ENCODE measurements at regions not wholly inside any gene's neighbourhood (a gene's known extent, or its start where the extent isn't known, plus 50 kb on each side); places are given as distances from the start of the nearest gene placed in this dataset.
"Not testable (repeated sequence)": the region's sequence is repeated elsewhere in the genome, so short reads cannot be mapped to it uniquely, and the experiment has no call there.

DNA sequence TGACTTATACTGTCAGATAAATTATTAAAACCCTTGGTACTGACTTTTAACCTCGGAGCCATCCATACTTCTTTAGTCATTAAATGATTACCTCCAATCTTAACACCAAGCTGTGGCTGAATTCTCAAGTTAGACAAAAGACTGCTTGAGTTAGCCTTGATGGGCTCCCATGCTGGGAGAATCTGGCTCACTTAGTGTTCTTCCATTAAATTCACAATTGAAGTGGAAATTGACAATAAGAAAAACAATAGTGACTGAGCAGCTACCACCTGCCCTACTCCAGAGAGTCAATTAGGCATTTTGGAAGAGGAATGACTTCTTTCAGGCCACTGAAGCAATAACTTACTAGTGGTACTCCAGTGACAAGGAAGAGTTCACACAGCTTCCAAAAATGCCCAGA lies 503.0 kb upstream of the CPXCR1 start:
- Histone ChIP-seq H3K9me3 (no peaks in the 10 kb centered on the region), H3K4me3 (ENCODE audit: low read depth, low read length) (no peak overlapping the region), H3K27me3 (no peaks in the 10 kb centered on the region), H3K4me1 (no peaks in the 10 kb centered on the region), H3K36me3 (no peaks in the 10 kb centered on the region)
- no peak for TF ChIP-seq CTCF (IDR thresholded peaks at IDR 0.05; ENCODE audit: low read depth, low read length)
- no peak for DNase-seq

DNA sequence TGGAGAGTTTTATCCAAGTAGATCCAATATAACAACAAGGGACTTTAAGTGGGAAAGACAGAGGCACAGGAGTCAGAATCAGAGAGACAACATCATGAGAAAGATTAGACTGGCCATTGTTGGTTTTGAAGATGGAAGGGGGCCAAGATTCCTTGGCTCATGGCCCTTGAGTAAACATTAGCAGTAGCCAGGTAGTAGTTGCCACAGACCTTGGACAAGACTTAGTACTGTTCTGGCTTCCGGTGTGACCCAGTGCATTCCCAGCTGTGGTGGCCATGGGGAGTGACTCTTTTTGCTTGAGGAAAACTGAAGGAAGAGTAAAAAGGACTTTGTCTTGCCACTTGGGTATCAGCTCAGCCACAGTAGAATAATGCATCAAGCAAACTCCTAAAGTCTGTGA lies 462.2 kb upstream of the CPXCR1 start:
- DNase-seq = no peak
- Histone ChIP-seq H3K9me3 (no peaks in the 10 kb centered on the region), H3K4me1 (no peaks in the 10 kb centered on the region), H3K36me3 (no peaks in the 10 kb centered on the region), H3K27me3 (no peaks in the 10 kb centered on the region), H3K4me3 (ENCODE audit: low read depth, low read length) (no peak overlapping the region)
- no peak for TF ChIP-seq CTCF (IDR thresholded peaks at IDR 0.05; ENCODE audit: low read depth, low read length)

- H3K36me3 ChIP-seq; DNase-seq; H3K4me1 ChIP-seq; H3K4me3 ChIP-seq (ENCODE audit: low read depth, low read length); H3K9me3 ChIP-seq; H3K27me3 ChIP-seq: not testable (repeated sequence)
Observed at GRCh38 chrX:88313972-88314371, 433.1 kb upstream of the CPXCR1 start.

DNA sequence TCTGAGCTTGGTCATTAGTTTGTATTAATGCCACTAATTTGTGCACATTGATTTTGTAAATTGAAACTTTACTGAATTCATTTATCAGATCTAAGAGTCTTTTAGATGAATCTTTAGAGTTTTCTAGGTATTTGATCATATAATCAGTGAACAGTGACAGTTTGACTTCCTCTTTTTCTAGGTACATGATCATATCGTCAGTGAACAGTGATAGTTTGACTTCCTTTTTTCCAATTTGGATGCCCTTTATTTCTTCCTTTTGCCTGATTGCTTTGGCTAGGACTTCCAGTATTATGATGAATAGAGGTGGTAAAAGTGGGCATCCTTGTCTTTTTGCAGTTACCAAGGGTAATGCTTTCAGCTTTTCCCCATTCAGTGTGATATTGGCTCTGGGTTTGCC lies 421.4 kb upstream of the CPXCR1 start:
- no peak for TF ChIP-seq CTCF (IDR thresholded peaks at IDR 0.05; ENCODE audit: low read depth, low read length)

GRCh38 chrX:88355252-88355651 lies 391.8 kb upstream of the CPXCR1 start:
- no peaks in the 10 kb centered on the region for H3K36me3 ChIP-seq
- no peaks in the 10 kb centered on the region for H3K9me3 ChIP-seq
- H3K4me1 ChIP-seq = no peaks in the 10 kb centered on the region
- H3K27me3 ChIP-seq = no peaks in the 10 kb centered on the region
- DNase-seq = no peak
- TF ChIP-seq CTCF (IDR thresholded peaks at IDR 0.05; ENCODE audit: low read depth, low read length) = no peak
- no peak overlapping the region for H3K4me3 ChIP-seq (ENCODE audit: low read depth, low read length)

More for the DNA sequence above, 421.4 kb upstream of the CPXCR1 start:
- DNase-seq = no peak
- Histone ChIP-seq H3K36me3 (no peaks in the 10 kb centered on the region), H3K4me1 (no peaks in the 10 kb centered on the region), H3K9me3 (no peaks in the 10 kb centered on the region), H3K4me3 (ENCODE audit: low read depth, low read length) (no peak overlapping the region), H3K27me3 (no peaks in the 10 kb centered on the region)

GRCh38 chrX:88366314-88366713 lies 380.7 kb upstream of the CPXCR1 start:
- Histone ChIP-seq H3K36me3 (no peaks in the 10 kb centered on the region), H3K4me3 (ENCODE audit: low read depth, low read length) (no peak overlapping the region), H3K9me3 (no peaks in the 10 kb centered on the region), H3K4me1 (no peaks in the 10 kb centered on the region), H3K27me3 (no peaks in the 10 kb centered on the region)
- no peak for DNase-seq
- TF ChIP-seq CTCF (IDR thresholded peaks at IDR 0.05; ENCODE audit: low read depth, low read length) = no peak

DNA sequence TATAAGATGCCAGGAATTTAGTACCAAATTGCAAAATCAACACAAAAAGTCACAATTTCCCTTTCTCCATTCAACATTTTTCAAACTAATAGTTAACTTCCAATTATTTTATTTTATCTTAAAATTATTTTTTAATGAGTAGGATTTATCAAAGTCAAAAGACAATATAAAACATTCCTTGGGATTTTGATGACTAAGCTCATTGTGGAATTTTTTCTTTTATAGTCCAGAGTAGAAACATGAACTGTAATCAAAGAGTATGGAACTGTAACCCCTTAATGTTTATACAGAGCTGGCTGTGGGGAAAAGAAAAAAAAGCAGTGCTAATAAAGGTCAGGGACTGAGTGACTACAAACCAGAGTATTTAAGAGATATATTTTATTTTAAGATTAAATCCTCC lies 368.6 kb upstream of the CPXCR1 start:
- Histone ChIP-seq H3K4me1 (no peaks in the 10 kb centered on the region), H3K27me3 (no peaks in the 10 kb centered on the region), H3K4me3 (ENCODE audit: low read depth, low read length) (no peak overlapping the region), H3K36me3 (no peaks in the 10 kb centered on the region), H3K9me3 (no peaks in the 10 kb centered on the region)
- DNase-seq = no peak
- no peak for TF ChIP-seq CTCF (IDR thresholded peaks at IDR 0.05; ENCODE audit: low read depth, low read length)
